Sigmoid colon (tissue), 4 donors: ENCODE measurements at regions not wholly inside any gene's neighbourhood (a gene's known extent, or its start where the extent isn't known, plus 50 kb on each side); places are given as distances from the start of the nearest gene placed in this dataset.

Experiments used
- CTCF ChIP-seq, 4 experiments: fragments of 450-650 bp in 3 of 4; fragments of 200-600 bp in 1 of 4; IDR thresholded peaks; one replicate each; pipeline ENCODE4 v1.5.1; 2016 to 2019; ENCODE audit warnings: antibody characterized with exemption in 4 of 4, mild to moderate bottlenecking in 3 of 4, moderate library complexity in 2 of 4
- EP300 ChIP-seq, 4 donors: sonication (generic); formaldehyde crosslinking; IDR thresholded peaks; one replicate each; pipeline ENCODE4 v1.6.1; 2017; ENCODE audit warnings: antibody characterized with exemption in 4 of 4
- POLR2A ChIP-seq, 2 donors: fragments of 450-650 bp; IDR thresholded peaks; one replicate each; pipeline ENCODE4 v1.6.1; 2016; ENCODE audit warnings: antibody characterized with exemption in 2 of 2, mild to moderate bottlenecking in 2 of 2, moderate library complexity in 2 of 2
- POLR2AphosphoS5 ChIP-seq, 4 donors: sonication (generic); formaldehyde crosslinking; IDR thresholded peaks; one replicate each; pipeline ENCODE4 v1.6.1; 2017; ENCODE audit warnings: antibody characterized with exemption in 4 of 4

GRCh38 chr10:6364283-6364682 lies 161.6 kb downstream of the PFKFB3 start:
- no peak for TF ChIP-seq CTCF (IDR thresholded peaks at IDR 0.05)
- no peak for TF ChIP-seq EP300 (IDR thresholded peaks at IDR 0.05)
- TF ChIP-seq POLR2A (IDR thresholded peaks at IDR 0.05) = no peak
- no peak for TF ChIP-seq POLR2AphosphoS5 (IDR thresholded peaks at IDR 0.05)
